Adrenal gland (tissue), 5 donors: ENCODE measurements at regions not wholly inside any gene's neighbourhood (a gene's known extent, or its start where the extent isn't known, plus 50 kb on each side); places are given as distances from the start of the nearest gene placed in this dataset.

Experiments used
- POLR2A ChIP-seq, 2 donors: fragments of 450-650 bp; IDR thresholded peaks; one replicate each; pipeline ENCODE4 v1.6.1; 2017; ENCODE audit warnings: antibody characterized with exemption in 2 of 2, mild to moderate bottlenecking in 2 of 2, moderate library complexity in 1 of 2
- TF ChIP-seq, protein P1 (sequence below), 6 experiments: fragments of 450-650 bp in 4 of 6; fragments of 200-600 bp in 2 of 6; sonication (generic) in 1 of 6; IDR thresholded peaks; 1 replicate in 5 of 6; 2 replicates in 1 of 6; pipeline versions ENCODE4 v1.5.1 to v1.8.0; 2016 to 2021; ENCODE audit warnings: antibody characterized with exemption in 6 of 6, mild to moderate bottlenecking in 2 of 6, moderate library complexity in 1 of 6
- donor health status: DM: no; HTN: no; CAD: no.

DNA sequence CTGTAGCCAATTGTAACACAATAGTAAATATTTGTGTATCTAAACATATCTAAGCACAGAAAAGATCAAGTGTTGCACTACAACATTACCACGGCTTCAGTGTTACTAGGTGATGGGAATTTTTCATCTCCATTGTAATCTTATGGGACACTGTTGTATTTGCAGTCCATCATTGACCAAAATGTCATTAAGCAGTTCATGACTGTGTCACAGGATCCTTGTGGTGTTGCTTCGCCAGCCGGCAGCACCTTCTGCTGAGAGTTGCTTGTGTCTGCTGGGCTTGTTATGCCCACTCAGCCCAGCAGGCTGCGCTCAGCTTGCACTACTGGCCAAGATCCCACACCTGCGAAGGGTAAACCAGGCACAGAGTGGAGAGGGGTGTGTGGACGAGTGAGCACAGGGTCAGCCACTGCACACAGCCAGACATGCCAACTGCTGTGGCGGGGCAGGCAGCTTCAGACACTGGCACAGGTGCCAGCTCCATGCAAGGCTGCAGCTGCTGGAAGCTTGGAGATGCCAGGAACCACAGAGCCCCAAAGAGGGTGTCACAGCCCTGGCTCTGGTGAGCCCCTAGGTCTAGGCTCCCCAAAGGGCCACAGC lies 273.7 kb downstream of the CETN3 start:
- TF ChIP-seq, protein P1, sequence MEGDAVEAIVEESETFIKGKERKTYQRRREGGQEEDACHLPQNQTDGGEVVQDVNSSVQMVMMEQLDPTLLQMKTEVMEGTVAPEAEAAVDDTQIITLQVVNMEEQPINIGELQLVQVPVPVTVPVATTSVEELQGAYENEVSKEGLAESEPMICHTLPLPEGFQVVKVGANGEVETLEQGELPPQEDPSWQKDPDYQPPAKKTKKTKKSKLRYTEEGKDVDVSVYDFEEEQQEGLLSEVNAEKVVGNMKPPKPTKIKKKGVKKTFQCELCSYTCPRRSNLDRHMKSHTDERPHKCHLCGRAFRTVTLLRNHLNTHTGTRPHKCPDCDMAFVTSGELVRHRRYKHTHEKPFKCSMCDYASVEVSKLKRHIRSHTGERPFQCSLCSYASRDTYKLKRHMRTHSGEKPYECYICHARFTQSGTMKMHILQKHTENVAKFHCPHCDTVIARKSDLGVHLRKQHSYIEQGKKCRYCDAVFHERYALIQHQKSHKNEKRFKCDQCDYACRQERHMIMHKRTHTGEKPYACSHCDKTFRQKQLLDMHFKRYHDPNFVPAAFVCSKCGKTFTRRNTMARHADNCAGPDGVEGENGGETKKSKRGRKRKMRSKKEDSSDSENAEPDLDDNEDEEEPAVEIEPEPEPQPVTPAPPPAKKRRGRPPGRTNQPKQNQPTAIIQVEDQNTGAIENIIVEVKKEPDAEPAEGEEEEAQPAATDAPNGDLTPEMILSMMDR (IDR thresholded peaks at IDR 0.05), result peak in 1 of 6 experiments; percentile 23
- TF ChIP-seq POLR2A (IDR thresholded peaks at IDR 0.05), result no peak
